Left ventricle myocardium inferior (tissue), 1 donor: ENCODE measurements at regions not wholly inside any gene's neighbourhood (a gene's known extent, or its start where the extent isn't known, plus 50 kb on each side); places are given as distances from the start of the nearest gene placed in this dataset.
A peak's percentile ranks its signal among the peaks of the same experiment; 100 is the strongest.

Experiments
- DNase-seq: peaks from one replicate; pipeline ENCODE4 v3.0.0-alpha.2; 2020
- H3K27ac ChIP-seq: fragments of 200-600 bp; replicated peaks from 2 replicates; pipeline ENCODE4 v1.8.0; 2021
- H3K27me3 ChIP-seq: fragments of 200-600 bp; 2 replicates; pipeline ENCODE4 v1.8.0; 2021; ENCODE audit warnings: low read depth
- H3K36me3 ChIP-seq: fragments of 200-600 bp; 2 replicates; pipeline ENCODE4 v1.8.0; 2021
- H3K4me1 ChIP-seq: fragments of 200-600 bp; 2 replicates; pipeline ENCODE4 v1.8.0; 2021
- H3K4me3 ChIP-seq: fragments of 200-600 bp; 2 replicates; pipeline ENCODE4 v1.8.0; 2021; ENCODE audit warnings: mild to moderate bottlenecking, moderate library complexity
- H3K9me3 ChIP-seq: fragments of 200-600 bp; replicated peaks from 2 replicates; pipeline ENCODE4 v1.8.0; 2021
- CTCF ChIP-seq: fragments of 200-600 bp; IDR thresholded peaks from 2 replicates; pipeline ENCODE4 v1.8.0; 2021; ENCODE audit warnings: antibody characterized with exemption, mild to moderate bottlenecking, borderline replicate concordance
- intact Hi-C: fragments of 100-400 bp; cut with micrococcal nuclease; formaldehyde crosslinking; loops from one replicate; pipeline ENCODE4 v1.11.0; 2022
- donor health status: DM: no; HTN: yes; CAD: no; lungs with severe emphysema.

DNA sequence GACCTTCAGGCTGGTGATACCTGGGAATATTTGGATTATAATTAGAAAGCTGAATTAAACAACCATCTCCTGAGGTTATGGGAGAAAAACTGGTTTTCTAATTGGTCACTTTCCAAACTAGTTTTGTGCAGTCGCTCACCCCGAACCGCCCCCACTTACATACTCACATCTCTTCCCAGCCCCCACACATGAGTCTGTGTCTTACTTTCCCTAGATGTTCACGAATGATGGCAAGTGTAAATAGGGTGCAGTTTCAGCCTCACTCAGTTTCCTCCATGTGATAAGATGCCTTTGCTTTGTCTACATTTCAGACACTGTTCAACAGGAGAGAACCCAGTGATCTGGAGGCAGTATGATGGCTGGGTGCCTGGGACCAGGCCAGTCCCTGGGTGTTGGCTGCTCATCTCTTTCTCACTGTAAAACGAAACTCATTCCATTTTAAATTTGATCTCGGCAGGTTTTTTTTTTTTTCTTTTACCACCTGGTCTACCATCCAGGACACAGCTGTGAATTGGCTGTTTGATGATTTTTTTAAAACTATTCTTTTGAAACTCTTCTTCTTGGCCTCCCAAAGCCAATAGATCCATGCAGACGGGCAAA is 164.3 kb upstream of the RAB4A start:
- DNase-seq, result no peak
- intact Hi-C loops, result no loop called here
- Histone ChIP-seq H3K27me3 (peaks cover 6% of the 10 kb centered on the region), H3K9me3 (no peaks in the 10 kb centered on the region), H3K27ac (no peak overlapping the region), H3K4me3 (no peak overlapping the region), H3K4me1 (peaks cover 16% of the 10 kb centered on the region), H3K36me3 (no peaks in the 10 kb centered on the region)
- no peak for TF ChIP-seq CTCF

- Histone ChIP-seq H3K36me3 (no peaks in the 10 kb centered on the region), H3K4me1 (peaks cover 16% of the 10 kb centered on the region), H3K9me3 (no peaks in the 10 kb centered on the region), H3K4me3 (no peak overlapping the region), H3K27me3 (peaks cover 4% of the 10 kb centered on the region), H3K27ac (no peak overlapping the region)
- no peak for TF ChIP-seq CTCF
- intact Hi-C loops, result no loop called here
- no peak for DNase-seq
Measured at GRCh38 chr1:229107304-229107815, 163.6 kb upstream of the RAB4A start.

GRCh38 chr1:229107972-229108371 is 162.9 kb upstream of the RAB4A start:
- DNase-seq, result no peak
- Histone ChIP-seq H3K27me3 (no peaks in the 10 kb centered on the region), H3K4me3 (no peak overlapping the region), H3K9me3 (no peaks in the 10 kb centered on the region), H3K36me3 (no peaks in the 10 kb centered on the region), H3K27ac (no peak overlapping the region), H3K4me1 (peaks cover 16% of the 10 kb centered on the region)
- intact Hi-C loops, result no loop called here
- TF ChIP-seq CTCF, result no peak

DNA sequence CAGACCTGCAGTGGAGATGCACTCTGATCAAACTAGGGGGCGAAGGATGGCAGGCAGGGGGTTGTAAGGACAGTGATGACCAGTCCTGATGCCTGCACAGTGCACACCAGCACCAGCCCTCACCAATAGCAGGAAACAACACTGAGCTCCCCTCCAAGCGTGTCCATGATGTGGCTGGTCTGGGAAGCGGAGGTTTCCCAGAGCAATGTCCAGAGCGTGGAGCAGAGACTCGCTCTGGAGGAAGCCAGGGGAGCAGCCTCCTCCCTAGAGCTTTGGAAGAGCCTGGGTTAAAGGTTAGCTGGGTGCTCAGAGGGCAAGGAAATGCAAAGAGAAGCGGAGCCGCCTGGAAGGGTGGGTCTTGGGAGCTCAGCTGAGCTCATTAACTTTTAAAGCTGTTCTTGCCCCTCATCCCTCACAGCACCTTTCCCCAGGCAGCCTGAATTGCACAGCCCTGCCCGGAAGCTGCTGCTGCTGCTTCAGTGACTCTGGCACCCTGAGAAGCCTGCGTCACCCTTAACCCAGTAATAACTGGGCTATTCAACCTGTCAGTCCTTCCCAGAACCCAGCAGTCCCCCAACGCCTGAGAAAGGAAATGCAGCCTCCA is 162.2 kb upstream of the RAB4A start:
- no peaks in the 10 kb centered on the region for H3K27me3 ChIP-seq
- H3K36me3 ChIP-seq, result no peaks in the 10 kb centered on the region
- no peak overlapping the region for H3K4me3 ChIP-seq
- H3K27ac ChIP-seq, result peak overlapping the region; percentile 55
- H3K4me1 ChIP-seq, result peaks cover 16% of the 10 kb centered on the region
- intact Hi-C loops, result no loop called here
- H3K9me3 ChIP-seq, result no peaks in the 10 kb centered on the region
- no peak for TF ChIP-seq CTCF
- DNase-seq, result no peak

DNA sequence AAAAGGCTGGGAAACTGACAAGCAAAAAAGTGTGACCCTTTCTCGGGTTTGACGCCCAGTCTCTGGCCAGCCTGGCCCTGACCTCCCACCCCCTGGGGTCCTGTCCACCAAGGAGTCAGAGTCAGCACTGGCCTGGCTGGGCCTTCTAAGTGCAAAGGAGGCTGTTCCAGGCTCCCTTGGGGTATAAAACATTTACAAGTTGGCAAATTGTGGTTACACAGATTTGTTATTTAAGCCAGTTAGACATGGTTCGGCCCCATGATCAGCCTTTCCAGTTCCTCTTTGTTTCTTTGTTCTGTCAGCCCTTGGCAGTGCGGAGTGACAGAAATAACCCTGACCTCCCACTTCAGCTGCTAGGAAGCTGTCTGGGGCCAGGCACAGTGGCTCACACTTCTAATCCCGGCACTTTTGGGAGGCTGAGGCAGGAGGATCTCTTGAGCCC is 161.6 kb upstream of the RAB4A start:
- DNase-seq, result peak; percentile 25
- intact Hi-C loops, result no loop called here
- TF ChIP-seq CTCF, result no peak
- peak overlapping the region; percentile 55 for H3K27ac ChIP-seq
- H3K4me1 ChIP-seq, result peaks cover 16% of the 10 kb centered on the region
- H3K36me3 ChIP-seq, result no peaks in the 10 kb centered on the region
- no peak overlapping the region for H3K4me3 ChIP-seq
- H3K9me3 ChIP-seq, result no peaks in the 10 kb centered on the region
- H3K27me3 ChIP-seq, result no peaks in the 10 kb centered on the region
